Panc1 (cell line): ENCODE measurements at regions not wholly inside any gene's neighbourhood (a gene's known extent, or its start where the extent isn't known, plus 50 kb on each side); places are given as distances from the start of the nearest gene placed in this dataset.

ENCODE experiments used
- ATAC-seq: fragments of 200-7000 bp; cut with Tn5 transposase; 2 replicates; pipeline ENCODE4 v1.9.1; 2020; ENCODE audit warnings: mild to moderate bottlenecking, moderate library complexity
- BruUV-seq: library from RNA; stranded (reverse); fragments of 400-500 nt; replicated peaks from 2 replicates; lab custom pipeline; 2021; lab: Mats Ljungman, UMichigan
- CTCF ChIA-PET: fragments of 300-600 bp; sonication (Branson Sonifier 250); formaldehyde crosslinking; loops from one replicate; lab custom pipeline; 2022; ENCODE audit warnings: antibody characterized with exemption; lab: Charles Lee
- POLR2A ChIA-PET: fragments of 300-600 bp; sonication (Branson Sonifier 250); formaldehyde crosslinking; loops from one replicate; lab custom pipeline; 2022; ENCODE audit warnings: antibody characterized with exemption; lab: Charles Lee
- DNase-seq: peaks from one replicate; pipeline ENCODE4 v3.0.0-alpha.2; 2010; ENCODE audit warnings: low read depth, low spot score
- H3K27ac ChIP-seq: 2 replicates; pipeline ENCODE4 v1.5.1; 2011; ENCODE audit warnings: mild to moderate bottlenecking, low read length, inconsistent platforms
- H3K27me3 ChIP-seq: fragments of 200-500 bp; sonication (Bioruptor generic); 2 replicates; pipeline ENCODE4 v1.6.0; 2014; ENCODE audit warnings: low read length, inconsistent platforms; ENCODE audit not compliant: control insufficient read depth, insufficient read depth
- H3K36me3 ChIP-seq: fragments of 200-500 bp; sonication (Bioruptor generic); 2 replicates; pipeline ENCODE4 v1.5.1; 2014; ENCODE audit warnings: inconsistent platforms, mild to moderate bottlenecking, low read length, moderate library complexity; ENCODE audit not compliant: control insufficient read depth, insufficient read depth
- H3K4me1 ChIP-seq: 2 replicates; pipeline ENCODE4 v1.5.1; 2011; ENCODE audit warnings: inconsistent platforms, mild to moderate bottlenecking, low read length, moderate library complexity; ENCODE audit not compliant: control insufficient read depth, insufficient read depth
- H3K4me3 ChIP-seq, 2 experiments: 2 replicates each; pipeline ENCODE4 v1.5.1; 2011 to 2012; ENCODE audit warnings: low read depth in 2 of 2, low read length in 2 of 2, mild to moderate bottlenecking in 2 of 2, inconsistent platforms in 1 of 2, moderate library complexity in 1 of 2
- H3K9me3 ChIP-seq: fragments of 200-500 bp; sonication (Bioruptor generic); 2 replicates; pipeline ENCODE4 v1.5.1; 2014; ENCODE audit warnings: low read depth, mild to moderate bottlenecking, inconsistent platforms, low read length, moderate library complexity; ENCODE audit not compliant: control insufficient read depth, insufficient read depth
- POLR2AphosphoS5 ChIP-seq: IDR thresholded peaks from 2 replicates; pipeline ENCODE4 v1.6.1; 2012; ENCODE audit warnings: mild to moderate bottlenecking, low read depth, low read length, moderate library complexity
- REST ChIP-seq, 2 experiments: IDR thresholded peaks; 2 replicates each; pipeline ENCODE4 v1.6.1; 2011 to 2012; ENCODE audit warnings: low read depth in 2 of 2, control low read depth in 1 of 2, low read length in 1 of 2, mild to moderate bottlenecking in 1 of 2, moderate library complexity in 1 of 2; ENCODE audit not compliant: insufficient read depth in 1 of 2
- SIN3A ChIP-seq: IDR thresholded peaks from 2 replicates; pipeline ENCODE4 v1.6.1; 2012; ENCODE audit warnings: low read depth, mild to moderate bottlenecking, low read length, moderate library complexity, borderline replicate concordance; ENCODE audit not compliant: insufficient read depth
- TCF7L2 ChIP-seq: IDR thresholded peaks from 2 replicates; pipeline ENCODE4 v1.6.1; 2011; ENCODE audit warnings: mild to moderate bottlenecking, low read depth, low read length, inconsistent platforms
- in situ Hi-C: cut with HindIII; loops from 2 replicates; pipeline ENCODE4 v1.10.0; 2016; ENCODE audit warnings: low sequenced_read_pairs, low pct_unique_long_range_greater_than_20kb
- intact Hi-C: fragments of 100-400 bp; cut with micrococcal nuclease; formaldehyde crosslinking; loops from one replicate; pipeline ENCODE4 v1.10.0; 2022; ENCODE audit not compliant: unreplicated experiment
- TF ChIP-seq, protein P1 (sequence below): fragments of 450-650 bp; IDR thresholded peaks from 2 replicates; pipeline ENCODE4 v1.5.1; 2017; ENCODE audit warnings: mild to moderate bottlenecking

DNA sequence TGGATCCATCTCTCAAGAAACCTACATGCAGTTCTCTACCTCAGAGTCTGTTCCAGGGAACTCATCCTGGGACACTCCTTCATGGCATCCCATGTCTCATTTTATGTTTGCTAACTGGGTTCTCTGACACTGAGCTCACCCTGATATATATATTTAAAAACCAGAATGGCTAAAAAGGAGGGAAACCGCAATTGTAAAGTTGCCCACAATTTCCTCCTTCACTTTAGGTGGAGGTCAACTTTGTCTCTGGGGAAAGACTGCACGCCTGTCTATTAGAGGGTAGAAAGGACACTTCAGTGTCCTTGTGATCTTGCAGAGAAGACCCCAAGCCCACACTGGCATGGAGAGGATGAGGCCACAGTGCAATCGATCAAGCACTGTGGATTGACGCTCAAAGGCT is 131.7 kb downstream of the TEX36 start:
- ChIA-PET POLR2A (no interaction called here), CTCF (no interaction called here)
- no peak overlapping the region for H3K4me3 ChIP-seq
- BruUV-seq = no TSS peak
- H3K27me3 ChIP-seq = peaks cover 39% of the 10 kb centered on the region
- no peak for ATAC-seq
- H3K9me3 ChIP-seq = no peaks in the 10 kb centered on the region
- in situ Hi-C loops = no loop called here
- DNase-seq = no peak
- TF ChIP-seq REST (IDR thresholded peaks at IDR 0.05; ENCODE audit: insufficient read depth in 1 of 2, low read depth in 2 of 2, low read length in 1 of 2) (no peak), POLR2AphosphoS5 (no peak), TCF7L2 (no peak), SIN3A (no peak)
- TF ChIP-seq, protein P1, sequence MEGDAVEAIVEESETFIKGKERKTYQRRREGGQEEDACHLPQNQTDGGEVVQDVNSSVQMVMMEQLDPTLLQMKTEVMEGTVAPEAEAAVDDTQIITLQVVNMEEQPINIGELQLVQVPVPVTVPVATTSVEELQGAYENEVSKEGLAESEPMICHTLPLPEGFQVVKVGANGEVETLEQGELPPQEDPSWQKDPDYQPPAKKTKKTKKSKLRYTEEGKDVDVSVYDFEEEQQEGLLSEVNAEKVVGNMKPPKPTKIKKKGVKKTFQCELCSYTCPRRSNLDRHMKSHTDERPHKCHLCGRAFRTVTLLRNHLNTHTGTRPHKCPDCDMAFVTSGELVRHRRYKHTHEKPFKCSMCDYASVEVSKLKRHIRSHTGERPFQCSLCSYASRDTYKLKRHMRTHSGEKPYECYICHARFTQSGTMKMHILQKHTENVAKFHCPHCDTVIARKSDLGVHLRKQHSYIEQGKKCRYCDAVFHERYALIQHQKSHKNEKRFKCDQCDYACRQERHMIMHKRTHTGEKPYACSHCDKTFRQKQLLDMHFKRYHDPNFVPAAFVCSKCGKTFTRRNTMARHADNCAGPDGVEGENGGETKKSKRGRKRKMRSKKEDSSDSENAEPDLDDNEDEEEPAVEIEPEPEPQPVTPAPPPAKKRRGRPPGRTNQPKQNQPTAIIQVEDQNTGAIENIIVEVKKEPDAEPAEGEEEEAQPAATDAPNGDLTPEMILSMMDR = no peak
- no peaks in the 10 kb centered on the region for H3K4me1 ChIP-seq
- intact Hi-C loops = no loop called here
- H3K27ac ChIP-seq = no peak overlapping the region
- no peaks in the 10 kb centered on the region for H3K36me3 ChIP-seq

DNA sequence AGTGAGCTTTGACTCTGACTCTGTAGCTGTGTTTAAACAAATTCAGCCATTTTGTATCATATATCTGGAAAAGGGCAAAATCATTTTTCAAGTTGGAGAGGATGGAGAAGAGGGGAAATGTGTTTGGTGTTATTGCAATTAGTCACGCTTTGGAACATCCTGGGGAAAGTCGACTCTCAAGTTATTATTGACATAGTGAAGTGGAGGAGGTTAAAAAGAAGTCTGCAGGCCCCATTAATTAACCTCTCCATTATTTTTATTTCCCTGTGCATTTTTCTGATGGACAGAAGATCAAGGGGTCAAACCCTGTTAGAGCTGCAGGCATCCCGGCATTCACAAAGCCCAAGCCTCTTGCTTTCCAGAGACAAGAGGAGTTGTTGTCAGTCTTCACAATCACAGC is 132.6 kb downstream of the TEX36 start:
- in situ Hi-C loops = no loop called here
- CTCF ChIA-PET = no interaction called here
- Histone ChIP-seq H3K4me1 (no peaks in the 10 kb centered on the region), H3K36me3 (no peaks in the 10 kb centered on the region), H3K4me3 (no peak overlapping the region), H3K27ac (no peak overlapping the region), H3K27me3 (peaks cover 32% of the 10 kb centered on the region), H3K9me3 (no peaks in the 10 kb centered on the region)
- POLR2A ChIA-PET = no interaction called here
- no TSS peak for BruUV-seq
- no peak for ATAC-seq
- TF ChIP-seq, protein P1 = no peak
- TF ChIP-seq REST (IDR thresholded peaks at IDR 0.05; ENCODE audit: insufficient read depth in 1 of 2, low read depth in 2 of 2, low read length in 1 of 2) (no peak), TCF7L2 (no peak), POLR2AphosphoS5 (no peak), SIN3A (no peak)
- DNase-seq = no peak
- intact Hi-C loops = no loop called here
